HG02588 (cell line): ENCODE measurements at regions not wholly inside any gene's neighbourhood (a gene's known extent, or its start where the extent isn't known, plus 50 kb on each side); places are given as distances from the start of the nearest gene placed in this dataset.
"Not testable (repeated sequence)": the region's sequence is repeated elsewhere in the genome, so short reads cannot be mapped to it uniquely, and the experiment has no call there.

Experiments
- ATAC-seq: cut with Tn5 transposase; IDR thresholded peaks from one replicate; pipeline ENCODE4 v1.9.1; 2021; ENCODE audit warnings: mild to moderate bottlenecking, moderate library complexity; ENCODE audit not compliant: unreplicated experiment

GRCh38 chr5:82661462-82661861, 383.3 kb upstream of the RPS23 start:
- ATAC-seq: no peak

- ATAC-seq: no peak
These were observed 381.0 kb upstream of the RPS23 start for GRCh38 chr5:82659115-82659514.

GRCh38 chr5:82657033-82657699, 379.0 kb upstream of the RPS23 start:
- no peak for ATAC-seq

- ATAC-seq: no peak
These were observed 378.2 kb upstream of the RPS23 start for GRCh38 chr5:82656341-82656761.

GRCh38 chr5:82655078-82655477, 376.9 kb upstream of the RPS23 start:
- no peak for ATAC-seq

GRCh38 chr5:82649943-82650342, 371.8 kb upstream of the RPS23 start:
- no peak for ATAC-seq

GRCh38 chr5:82644766-82645165, 366.6 kb upstream of the RPS23 start:
- ATAC-seq: no peak

- no peak for ATAC-seq
These were observed 366.1 kb upstream of the RPS23 start for GRCh38 chr5:82644229-82644628.

- no peak for ATAC-seq
These were observed 364.2 kb upstream of the RPS23 start for GRCh38 chr5:82642313-82642712.

- peak; percentile 54 for ATAC-seq
These were observed 363.3 kb upstream of the RPS23 start for GRCh38 chr5:82641331-82642003.

- no peak for ATAC-seq
These were observed 362.8 kb upstream of the RPS23 start for GRCh38 chr5:82640916-82641315.

GRCh38 chr5:82639393-82640144, 361.4 kb upstream of the RPS23 start:
- no peak for ATAC-seq

- no peak for ATAC-seq
These were observed 358.4 kb upstream of the RPS23 start for GRCh38 chr5:82636591-82636990.

GRCh38 chr5:82635561-82636288, 357.6 kb upstream of the RPS23 start:
- no peak for ATAC-seq

GRCh38 chr5:82628364-82628910, 350.3 kb upstream of the RPS23 start:
- ATAC-seq: no peak

GRCh38 chr5:82626905-82627591, 348.9 kb upstream of the RPS23 start:
- ATAC-seq: not testable (repeated sequence)

- not testable (repeated sequence) for ATAC-seq
These were observed 347.9 kb upstream of the RPS23 start for GRCh38 chr5:82626012-82626411.

GRCh38 chr5:82624062-82624461, 345.9 kb upstream of the RPS23 start:
- no peak for ATAC-seq

- no peak for ATAC-seq
These were observed 344.8 kb upstream of the RPS23 start for GRCh38 chr5:82622711-82623514.

GRCh38 chr5:82622205-82622604, 344.1 kb upstream of the RPS23 start:
- ATAC-seq: no peak
